GM23338 (cell line): ENCODE measurements at regions not wholly inside any gene's neighbourhood (a gene's known extent, or its start where the extent isn't known, plus 50 kb on each side); places are given as distances from the start of the nearest gene placed in this dataset.

ENCODE experiments used
- CTCF ChIP-seq, 2 experiments: fragments of 200-600 bp in 1 of 2; sonication (generic) in 1 of 2; conservative IDR thresholded peaks; 2 replicates each; pipeline versions ENCODE4 v1.5.1 to v1.6.1; 2016 to 2017; ENCODE audit warnings: antibody characterized with exemption in 2 of 2, low read depth in 2 of 2, mild to moderate bottlenecking in 2 of 2, moderate library complexity in 1 of 2
- EZH2 ChIP-seq: fragments of 200-600 bp; sonication (generic); IDR thresholded peaks from one replicate; pipeline ENCODE4 v1.8.0; 2017; ENCODE audit warnings: antibody characterized with exemption, mild to moderate bottlenecking, low read depth; ENCODE audit not compliant: unreplicated experiment
- POLR2AphosphoS5 ChIP-seq: IDR thresholded peaks from 2 replicates; pipeline ENCODE4 v1.6.1; 2016; ENCODE audit warnings: antibody characterized with exemption, low read depth
- REST ChIP-seq: IDR thresholded peaks from one replicate; pipeline ENCODE4 v1.6.1; 2018; ENCODE audit warnings: antibody characterized with exemption; ENCODE audit not compliant: unreplicated experiment
- ZNF331 ChIP-seq: fragments of 250-450 bp; sonication (Bioruptor Pico); IDR thresholded peaks from 2 replicates; pipeline ENCODE4 v1.5.0; 2020; ENCODE audit warnings: low read depth, mild to moderate bottlenecking, moderate library complexity

- no peak for TF ChIP-seq EZH2
- TF ChIP-seq REST = no peak
- TF ChIP-seq ZNF331 (CRISPR knock-in tag) = no peak
- no peak for TF ChIP-seq CTCF (conservative IDR thresholded peaks at IDR 0.05; ENCODE audit: low read depth in 2 of 2)
- TF ChIP-seq POLR2AphosphoS5 = no peak
Observed at GRCh38 chrX:40502688-40503087, 78.1 kb upstream of the ATP6AP2 start.
